ENCODE measurements at regions not wholly inside any gene's neighbourhood (a gene's known extent, or its start where the extent isn't known, plus 50 kb on each side); places are given as distances from the start of the nearest gene placed in this dataset.

DNA sequence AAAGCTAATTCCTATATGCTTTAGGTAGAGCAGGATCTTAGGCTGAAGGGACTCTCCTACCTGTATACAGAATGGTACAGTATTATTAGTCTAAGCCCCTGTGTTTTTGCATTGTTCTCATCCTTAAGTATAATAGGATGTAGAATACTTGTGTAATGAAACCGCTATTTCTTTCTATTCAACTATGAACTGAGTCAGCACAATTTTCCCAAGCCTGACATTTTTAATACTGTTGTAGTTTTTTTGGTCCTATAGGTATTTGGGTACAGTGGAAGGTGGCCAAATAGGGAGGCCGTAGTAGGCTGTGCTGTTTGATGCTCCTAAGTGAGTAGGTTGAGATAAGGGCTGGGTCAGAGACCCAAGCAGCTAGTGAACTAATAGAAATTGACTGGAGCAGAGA lies 205.1 kb downstream of the MACC1 start:
- H3K27me3 ChIP-seq (replicated peaks in 1 of 4; ENCODE audit: control extremely low read depth in 1 of 4, control insufficient read depth in 3 of 4, insufficient read depth in 4 of 4, low read length in 3 of 4), result no peaks in the 10 kb centered on the region
- TF ChIP-seq EZH2 (IDR thresholded peaks at IDR 0.05; ENCODE audit: borderline replicate concordance, insufficient read depth, low read depth, low read length, poor library complexity, severe bottlenecking) (no peak), CTCF (IDR thresholded peaks at IDR 0.05) (no peak)
- H3K9ac ChIP-seq (ENCODE audit: low read length), result no peak overlapping the region
- H3K27ac ChIP-seq (ENCODE audit: low read length in 2 of 2), result no peak overlapping the region
- no peak overlapping the region for H3K27ac Mint-ChIP-seq
- no peaks in the 10 kb centered on the region for H3K79me2 ChIP-seq (ENCODE audit: control insufficient read depth, insufficient read depth, low read length)
- peaks cover 11% of the 10 kb centered on the region for H3K4me1 Mint-ChIP-seq
- H3K9me3 Mint-ChIP-seq (ENCODE audit: insufficient read depth), result no peaks in the 10 kb centered on the region
- DNase-seq, result no peak
- ChIA-PET POLR2A (no interaction called here), CTCF (no interaction called here)
- H3K4me1 ChIP-seq (ENCODE audit: control insufficient read depth in 2 of 2, insufficient read depth in 2 of 2, low read length in 2 of 2), result peaks cover 5 to 6% of the 10 kb centered on the region in 2 donors
- H2AFZ ChIP-seq (ENCODE audit: insufficient read depth, low read depth, low read length, poor library complexity, severe bottlenecking), result no peak overlapping the region
- no peak for ATAC-seq (ENCODE audit: low read depth)
- H3K4me3 ChIP-seq (ENCODE audit: control extremely low read depth in 1 of 5, extremely low read depth in 1 of 5, insufficient read depth in 1 of 5, low read depth in 2 of 5, low read length in 4 of 5), result no peak overlapping the region
- no peak overlapping the region for H3K4me2 ChIP-seq (replicated peaks; ENCODE audit: low read depth, low read length, poor library complexity, severe bottlenecking)
- H3K36me3 ChIP-seq (replicated peaks in 1 of 2; ENCODE audit: control extremely low read depth in 1 of 2, control insufficient read depth in 1 of 2, extremely low read depth in 1 of 2, insufficient read depth in 2 of 2, low read length in 1 of 2), result no peaks in the 10 kb centered on the region
- H3K27me3 Mint-ChIP-seq, result no peaks in the 10 kb centered on the region
- no peaks in the 10 kb centered on the region for H3K9me3 ChIP-seq (ENCODE audit: control extremely low read depth in 1 of 3, control insufficient read depth in 2 of 3, insufficient read depth in 1 of 3, low read length in 2 of 3)
- WGBS (ENCODE audit: insufficient coverage), result 100% methylated on average over 1 of the region's 2 CpGs
- H3K4me3 Mint-ChIP-seq, result no peak overlapping the region
- intact Hi-C loops (cut with micrococcal nuclease), result loop anchor here (10.0 kb wide), 1 partner anchor 203 kb away; the partner anchor contains the start of gene MACC1
- no peaks in the 10 kb centered on the region for H4K20me1 ChIP-seq (ENCODE audit: control insufficient read depth, insufficient read depth, low read length, poor library complexity, severe bottlenecking)

- Histone ChIP-seq H3K4me2 (replicated peaks; ENCODE audit: low read depth, low read length, poor library complexity, severe bottlenecking) (no peak overlapping the region), H4K20me1 (ENCODE audit: control insufficient read depth, insufficient read depth, low read length, poor library complexity, severe bottlenecking) (no peaks in the 10 kb centered on the region), H3K9me3 (ENCODE audit: control extremely low read depth in 1 of 3, control insufficient read depth in 2 of 3, insufficient read depth in 1 of 3, low read length in 2 of 3) (no peaks in the 10 kb centered on the region), H3K27me3 (replicated peaks in 1 of 4; ENCODE audit: control extremely low read depth in 1 of 4, control insufficient read depth in 3 of 4, insufficient read depth in 4 of 4, low read length in 3 of 4) (no peaks in the 10 kb centered on the region), H3K79me2 (ENCODE audit: control insufficient read depth, insufficient read depth, low read length) (no peaks in the 10 kb centered on the region), H3K4me1 (ENCODE audit: control insufficient read depth in 2 of 2, insufficient read depth in 2 of 2, low read length in 2 of 2) (peaks cover 5 to 6% of the 10 kb centered on the region in 2 donors), H2AFZ (ENCODE audit: insufficient read depth, low read depth, low read length, poor library complexity, severe bottlenecking) (no peak overlapping the region), H3K9ac (ENCODE audit: low read length) (no peak overlapping the region), H3K36me3 (replicated peaks in 1 of 2; ENCODE audit: control extremely low read depth in 1 of 2, control insufficient read depth in 1 of 2, extremely low read depth in 1 of 2, insufficient read depth in 2 of 2, low read length in 1 of 2) (no peaks in the 10 kb centered on the region), H3K27ac (ENCODE audit: low read length in 2 of 2) (no peak overlapping the region), H3K4me3 (ENCODE audit: control extremely low read depth in 1 of 5, extremely low read depth in 1 of 5, insufficient read depth in 1 of 5, low read depth in 2 of 5, low read length in 4 of 5) (no peak overlapping the region)
- Mint-ChIP-seq H3K4me3 (no peak overlapping the region), H3K4me1 (peaks cover 11% of the 10 kb centered on the region), H3K9me3 (ENCODE audit: insufficient read depth) (no peaks in the 10 kb centered on the region), H3K27me3 (no peaks in the 10 kb centered on the region), H3K27ac (no peak overlapping the region)
- DNase-seq, result no peak
- intact Hi-C loops (cut with micrococcal nuclease), result loop anchor here (10.0 kb wide), 1 partner anchor 204 kb away; the partner anchor contains the start of gene MACC1
- ChIA-PET CTCF (no interaction called here), POLR2A (no interaction called here)
- no CpG with 5 or more reads among the region's 1 CpG for WGBS (ENCODE audit: insufficient coverage)
- ATAC-seq (ENCODE audit: low read depth), result no peak
- no peak for TF ChIP-seq CTCF (IDR thresholded peaks at IDR 0.05)
- no peak for TF ChIP-seq EZH2 (IDR thresholded peaks at IDR 0.05; ENCODE audit: borderline replicate concordance, insufficient read depth, low read depth, low read length, poor library complexity, severe bottlenecking)
These were observed 206.3 kb downstream of the MACC1 start for GRCh38 chr7:20010877-20011276.
